OCI-M1 (cell line): ENCODE measurements at regions not wholly inside any gene's neighbourhood (a gene's known extent, or its start where the extent isn't known, plus 50 kb on each side); places are given as distances from the start of the nearest gene placed in this dataset.
A peak's percentile ranks its signal among the peaks of the same experiment; 100 is the strongest.

Experiments
- DNase-seq: peaks from one replicate; lab custom pipeline; 2025; lab: John Stamatoyannopoulos, UW

DNA sequence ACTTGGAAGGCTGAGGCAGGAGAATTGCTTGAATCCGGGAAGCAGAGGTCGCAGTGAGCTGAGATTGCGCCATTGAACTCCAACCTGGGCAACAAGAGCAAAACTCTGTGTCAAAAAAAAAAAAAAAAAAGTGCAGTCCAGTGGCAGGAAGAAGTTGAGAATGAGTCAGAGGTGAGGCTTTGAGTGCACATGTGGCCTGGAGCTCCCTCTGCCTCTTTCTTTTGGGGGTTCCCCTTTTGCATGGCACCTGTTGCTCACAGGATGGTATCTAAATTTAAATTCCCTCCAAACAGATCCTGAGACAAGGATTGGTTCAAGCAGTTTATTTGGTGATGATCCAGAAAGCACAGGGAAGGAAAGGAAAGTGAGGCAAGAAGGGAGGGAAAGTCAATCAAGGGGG, 151.4 kb upstream of the STX18 start:
- no peak for DNase-seq

DNA sequence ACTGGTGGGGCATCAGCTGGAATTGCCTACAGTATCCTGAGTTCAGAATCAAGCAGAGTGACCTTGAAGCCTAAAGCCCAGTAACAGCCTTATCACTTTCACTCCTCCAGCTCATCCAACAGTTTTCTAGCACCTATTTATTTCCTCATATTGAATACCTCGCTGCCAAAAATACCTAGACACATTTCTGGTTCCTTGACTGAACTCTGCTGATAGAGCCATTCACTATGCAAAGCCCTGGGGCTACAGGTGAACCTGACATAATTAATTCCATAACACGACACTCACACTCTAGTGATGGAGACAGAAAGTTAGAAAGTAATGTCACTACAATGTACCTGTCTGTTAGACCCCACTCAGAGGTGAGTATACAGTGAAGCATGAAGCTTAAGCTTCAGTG, 149.0 kb upstream of the STX18 start:
- DNase-seq: no peak

DNA sequence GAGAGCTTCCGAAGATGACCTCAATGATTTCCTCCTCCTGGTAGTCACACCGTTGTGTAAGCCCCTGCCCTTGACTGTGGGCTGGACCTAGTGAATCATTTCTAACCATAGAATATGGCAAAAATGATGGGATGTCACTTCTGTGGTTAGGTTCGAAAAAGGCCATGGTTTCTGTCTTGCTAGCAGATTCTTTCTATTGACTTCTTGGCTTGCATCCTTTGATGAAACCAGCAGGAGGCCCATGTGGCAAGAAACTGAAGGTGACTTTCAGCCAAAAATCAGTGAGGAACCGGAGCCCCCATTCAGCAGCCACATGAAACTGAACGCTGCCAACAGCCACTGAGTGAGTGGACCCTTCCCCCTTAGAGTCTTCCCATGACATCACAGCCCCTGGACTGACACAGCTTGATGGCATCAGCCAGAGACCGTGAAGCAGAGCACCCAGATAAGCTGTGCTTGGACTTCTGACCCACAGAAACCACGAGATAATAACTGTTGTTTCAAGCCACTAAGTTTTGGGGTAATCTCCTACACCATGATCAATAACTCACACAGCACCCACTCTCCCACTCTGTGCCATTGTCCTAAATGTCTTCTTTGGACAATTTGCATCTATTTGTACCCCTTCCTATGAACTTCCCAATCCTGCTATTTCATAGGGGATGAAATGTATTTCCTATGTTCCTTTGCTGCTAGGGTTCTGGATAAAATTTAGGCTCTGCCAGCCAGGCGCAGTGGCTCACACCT, 148.0 kb upstream of the STX18 start:
- DNase-seq: no peak

DNA sequence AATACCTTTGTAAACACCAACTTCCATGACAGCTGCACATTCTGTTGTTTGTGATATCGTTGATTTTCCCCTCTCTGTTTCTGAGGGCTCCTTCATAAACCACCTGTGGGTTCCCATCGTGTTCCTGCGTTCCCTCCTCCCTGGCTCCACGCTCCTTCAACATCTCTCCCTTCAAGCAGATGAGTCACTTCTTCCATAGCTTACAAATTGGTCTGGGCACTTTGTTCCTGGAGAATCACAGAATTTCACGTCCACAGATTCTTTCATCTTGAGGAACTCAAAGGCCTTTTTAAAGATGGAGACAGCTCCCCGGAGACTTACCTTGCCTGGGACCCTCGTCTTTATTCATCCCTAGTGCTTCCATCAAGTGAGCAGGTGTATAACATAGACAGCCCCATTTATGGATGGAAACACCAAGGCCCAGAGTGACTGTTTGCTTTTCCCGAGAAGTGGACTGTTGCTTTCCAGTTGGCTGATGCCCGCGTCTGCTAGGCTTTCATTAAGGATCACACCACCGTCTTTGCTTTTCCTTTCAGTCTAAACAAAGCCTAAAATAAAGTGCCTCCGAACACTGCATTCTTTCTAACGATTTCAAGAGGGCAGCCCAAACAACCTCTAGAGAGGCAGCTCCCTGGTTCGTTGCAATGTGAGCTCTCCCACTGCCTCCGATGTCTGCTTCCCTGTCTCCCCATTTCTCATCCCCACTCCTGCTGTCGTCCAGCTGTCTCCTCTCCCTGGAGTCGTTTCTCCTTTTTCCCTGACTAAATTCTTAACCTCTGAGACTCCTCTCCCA, 146.3 kb upstream of the STX18 start:
- DNase-seq: no peak

DNA sequence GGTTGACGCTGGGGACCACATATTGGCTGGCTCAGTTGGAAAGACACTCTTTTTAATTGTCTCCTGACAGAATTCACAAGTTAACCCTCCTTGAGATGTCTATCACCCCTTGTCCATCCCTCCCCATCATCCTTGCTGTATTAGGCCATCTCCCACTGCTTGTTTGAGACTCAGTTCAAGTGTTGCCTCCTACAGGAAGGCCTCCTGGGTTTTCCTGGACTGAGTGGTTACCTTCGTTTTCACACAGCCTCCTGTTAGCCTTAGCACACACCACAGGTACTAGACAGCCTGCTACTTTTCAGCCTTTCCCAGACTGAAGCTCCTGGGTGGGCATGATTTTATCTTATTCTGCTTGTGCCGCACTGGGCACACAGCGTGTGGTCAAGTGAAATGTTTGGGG, 145.3 kb upstream of the STX18 start:
- DNase-seq: no peak

DNA sequence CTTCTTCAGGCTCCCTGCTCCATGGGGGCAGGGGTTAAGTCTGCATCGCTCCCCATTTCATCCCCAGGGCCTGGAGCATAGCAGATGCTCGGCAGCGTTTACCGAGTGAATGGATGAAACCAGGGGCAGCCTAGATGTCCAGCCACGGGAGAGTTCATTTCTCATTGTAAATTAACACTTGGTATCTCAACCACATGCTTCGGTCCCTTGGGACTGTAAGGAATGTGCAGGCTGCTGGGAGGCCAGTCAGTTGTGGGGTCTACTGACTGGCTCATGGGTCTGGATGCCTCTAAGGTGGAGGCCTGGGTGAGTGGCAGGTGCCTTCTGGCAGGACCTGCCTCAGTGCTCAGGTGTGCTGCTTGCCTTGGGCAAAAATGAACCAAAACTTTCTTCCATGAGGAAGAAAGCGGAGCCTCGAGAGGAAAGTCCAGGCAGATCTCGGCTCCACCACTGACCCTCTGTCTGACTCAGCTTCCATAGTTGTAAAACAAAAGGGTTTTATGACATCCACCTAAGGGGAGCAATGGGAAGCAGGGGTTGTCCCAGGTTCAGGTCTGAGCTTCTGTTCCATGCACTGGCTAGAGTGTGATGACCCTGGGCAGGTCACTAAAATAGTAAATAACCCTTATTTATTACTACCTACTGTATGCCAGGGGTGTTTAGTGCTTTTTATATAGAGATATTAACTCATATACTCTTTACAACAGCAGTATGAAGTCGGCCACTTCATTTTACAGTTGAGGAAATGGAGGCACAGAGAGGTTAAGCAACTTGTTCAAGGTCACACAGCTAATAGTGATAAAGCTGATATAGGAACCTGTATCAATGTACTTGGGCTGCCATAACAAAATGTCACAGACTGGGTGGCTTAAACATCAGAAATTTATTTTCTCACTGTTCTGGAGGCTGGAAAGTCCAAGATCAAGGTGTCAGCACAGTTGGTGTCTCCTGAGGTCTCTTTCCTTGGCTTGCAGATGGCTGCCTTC, 144.3 kb upstream of the STX18 start:
- no peak for DNase-seq

DNA sequence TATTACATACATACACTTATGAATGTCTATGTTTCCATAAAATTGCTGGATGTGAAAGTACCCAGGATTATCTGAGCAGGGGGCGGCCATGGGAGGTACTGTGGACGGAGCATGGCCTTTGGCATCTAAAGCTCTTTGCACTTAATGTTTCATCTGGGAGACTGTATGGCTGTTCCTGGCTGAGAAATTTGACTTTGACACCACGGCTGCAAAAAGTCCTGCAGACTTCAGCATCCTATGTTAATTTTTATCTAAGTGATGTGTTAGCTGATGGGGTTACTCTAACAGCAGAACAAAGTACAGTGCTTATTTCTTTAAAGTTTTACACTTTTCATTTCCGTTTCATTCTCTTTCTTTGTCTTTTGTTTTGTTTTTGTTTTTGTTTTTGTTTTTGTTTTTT, 139.8 kb upstream of the STX18 start:
- no peak for DNase-seq

DNA sequence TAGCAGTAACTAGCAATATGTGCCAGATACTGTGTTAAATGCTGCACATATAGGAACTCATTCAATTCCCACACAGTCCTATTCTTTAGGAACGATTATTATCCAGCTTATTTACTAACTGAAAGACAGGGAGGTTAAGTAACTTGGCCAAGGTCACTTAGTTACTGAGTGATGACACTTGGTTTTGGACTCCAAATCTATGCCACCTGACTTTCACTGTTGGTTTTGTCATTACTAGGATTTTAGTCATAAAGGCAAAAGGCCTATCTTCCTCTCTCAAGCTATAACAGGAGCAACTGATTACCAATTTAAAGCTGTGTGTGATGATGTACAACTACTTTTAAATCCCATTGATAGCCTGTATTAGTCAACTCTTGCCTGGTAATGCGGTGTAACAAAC, 138.9 kb upstream of the STX18 start:
- no peak for DNase-seq

DNA sequence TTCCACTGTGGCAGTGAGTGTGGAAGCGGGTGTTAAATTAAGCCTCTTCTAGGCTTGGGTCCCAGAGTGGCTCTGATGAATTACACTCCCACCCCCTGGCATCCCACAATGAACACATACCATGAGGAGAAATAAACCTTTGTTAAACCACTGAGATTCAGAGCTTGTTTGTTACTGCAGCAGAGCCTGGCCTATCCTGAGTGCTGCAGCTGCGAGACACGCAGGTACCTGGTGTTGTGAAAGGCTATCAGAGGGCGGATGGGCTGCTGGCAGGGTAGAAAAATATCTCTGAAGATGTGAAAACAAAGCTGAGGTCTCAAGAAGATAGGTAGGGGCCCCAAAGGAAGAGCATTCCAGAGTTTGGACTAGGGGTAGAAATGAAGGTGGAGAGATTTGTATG, 138.4 kb upstream of the STX18 start:
- no peak for DNase-seq

DNA sequence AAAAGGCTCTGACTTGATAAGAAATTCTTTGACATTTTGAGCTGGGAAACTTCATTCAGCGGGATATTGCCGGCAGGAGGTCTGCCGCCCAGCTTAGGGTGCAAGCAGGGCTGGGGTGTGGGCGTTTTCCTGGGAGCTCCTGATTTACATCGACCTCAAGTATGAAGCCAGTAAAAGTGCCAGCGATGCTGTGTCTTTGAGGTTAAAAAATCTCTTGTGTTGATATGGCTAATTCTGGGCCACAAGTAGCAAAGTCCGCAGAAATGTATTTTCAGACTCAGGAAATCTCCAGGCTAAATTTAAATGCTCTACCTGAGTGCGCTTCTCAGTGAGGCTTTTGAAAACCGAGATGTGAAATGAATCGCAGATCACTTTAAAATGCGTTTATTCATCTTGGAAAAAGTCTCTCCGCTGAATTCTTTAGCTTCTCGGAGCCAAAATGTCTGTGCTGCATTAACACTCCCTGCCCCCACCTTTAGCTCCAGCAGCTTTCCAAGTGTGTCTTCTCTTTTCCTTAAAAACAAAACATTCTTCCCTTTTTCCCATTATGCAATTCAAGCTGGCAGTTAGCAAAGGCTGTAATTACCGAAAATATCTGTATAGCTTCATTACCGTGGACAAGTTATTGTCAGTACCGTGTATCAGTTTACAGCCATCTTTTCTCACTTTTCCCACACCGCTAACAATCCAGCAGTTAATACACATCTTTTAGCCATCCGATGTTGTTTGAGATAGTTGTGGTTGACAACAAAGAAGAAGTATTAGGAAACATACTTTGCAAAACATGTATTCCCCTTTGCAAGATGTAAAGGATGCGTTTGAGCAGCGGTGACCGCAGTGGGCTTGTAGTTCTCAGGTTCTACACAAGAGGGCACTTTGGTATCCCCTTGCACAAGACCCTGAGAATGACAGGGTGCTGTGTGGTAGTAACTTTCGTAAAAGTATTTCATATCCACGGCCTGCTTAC, 136.0 kb upstream of the STX18 start:
- no peak for DNase-seq

DNA sequence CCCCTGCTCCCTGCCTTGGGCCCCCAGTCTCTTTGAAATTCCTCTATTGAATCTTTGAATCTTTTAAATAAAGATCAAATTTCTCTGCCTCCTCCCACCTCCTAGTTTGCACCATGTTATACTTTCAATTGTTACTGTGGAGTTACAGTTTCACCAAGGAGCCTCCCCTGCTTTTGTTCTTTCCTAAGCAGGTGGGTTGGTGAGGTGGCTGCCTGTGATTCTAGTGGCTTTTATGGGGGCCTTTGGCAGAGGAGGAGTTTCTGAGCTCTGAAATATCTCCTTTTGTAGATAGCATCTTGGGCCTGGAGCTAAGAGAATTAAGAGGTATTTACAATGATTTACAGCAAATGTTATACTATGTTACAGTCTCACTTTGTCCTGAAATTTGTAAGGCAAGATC, 133.8 kb upstream of the STX18 start:
- DNase-seq: no peak

DNA sequence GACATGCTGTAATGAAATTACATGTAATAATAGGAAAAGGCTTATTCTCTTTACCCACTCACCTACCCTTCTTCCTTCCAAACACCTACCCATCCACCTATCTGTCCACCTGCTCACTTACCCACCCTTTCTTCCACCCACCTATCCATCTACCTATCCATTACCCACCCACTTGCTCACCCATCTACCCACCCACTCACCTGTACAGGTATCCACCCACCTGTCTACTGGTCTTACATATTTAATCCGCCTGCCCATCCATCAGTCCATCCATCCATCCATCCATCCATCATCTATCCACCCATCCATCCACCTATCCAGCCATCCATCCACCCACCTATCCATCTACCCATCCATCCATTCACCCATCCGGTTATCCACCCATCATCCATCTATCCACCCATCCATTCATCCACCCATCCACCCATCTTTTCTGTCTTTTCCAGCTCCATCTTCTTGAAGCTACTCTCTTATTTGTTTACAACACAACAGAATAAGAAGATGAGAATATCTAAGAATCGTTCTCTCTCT, 133.3 kb upstream of the STX18 start:
- no peak for DNase-seq

DNA sequence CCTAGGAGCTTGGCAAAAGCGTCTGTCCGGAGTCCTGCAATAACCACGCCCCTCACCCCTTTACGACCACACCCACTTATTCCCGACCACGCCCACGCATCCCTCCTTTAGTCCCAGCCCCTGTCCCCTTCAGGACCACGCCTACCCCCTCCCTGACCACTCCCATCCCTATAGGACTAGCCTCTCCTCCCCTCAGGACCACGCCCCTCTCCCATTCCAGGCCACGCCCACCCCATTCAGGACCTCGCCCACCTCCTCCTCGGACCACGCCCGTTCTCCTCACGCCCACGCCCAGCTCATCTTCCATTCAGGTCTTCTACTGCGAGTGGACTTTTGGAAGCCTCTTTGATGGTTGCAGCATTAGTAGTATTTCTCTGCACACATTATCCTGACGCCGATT, 131.2 kb upstream of the STX18 start:
- DNase-seq: peak; percentile 35

DNA sequence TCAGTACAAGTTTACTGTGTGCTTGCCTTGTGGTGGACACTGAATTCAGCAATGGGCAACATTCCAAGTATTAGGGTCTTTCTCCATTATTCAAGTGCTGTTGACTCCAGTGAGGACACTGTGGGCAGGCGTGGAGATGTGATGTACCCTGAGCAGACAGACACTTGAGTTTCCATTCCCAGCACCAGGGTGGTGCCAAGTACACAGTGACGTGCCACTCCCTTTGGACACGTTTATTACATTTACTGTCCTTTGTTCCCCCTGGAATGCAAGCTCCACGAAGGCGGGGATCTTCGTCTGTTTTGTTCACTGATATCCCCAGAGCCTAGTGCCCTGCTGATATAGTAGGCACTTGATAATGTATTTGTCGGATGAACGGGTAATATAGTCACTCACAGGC, 130.6 kb upstream of the STX18 start:
- no peak for DNase-seq

DNA sequence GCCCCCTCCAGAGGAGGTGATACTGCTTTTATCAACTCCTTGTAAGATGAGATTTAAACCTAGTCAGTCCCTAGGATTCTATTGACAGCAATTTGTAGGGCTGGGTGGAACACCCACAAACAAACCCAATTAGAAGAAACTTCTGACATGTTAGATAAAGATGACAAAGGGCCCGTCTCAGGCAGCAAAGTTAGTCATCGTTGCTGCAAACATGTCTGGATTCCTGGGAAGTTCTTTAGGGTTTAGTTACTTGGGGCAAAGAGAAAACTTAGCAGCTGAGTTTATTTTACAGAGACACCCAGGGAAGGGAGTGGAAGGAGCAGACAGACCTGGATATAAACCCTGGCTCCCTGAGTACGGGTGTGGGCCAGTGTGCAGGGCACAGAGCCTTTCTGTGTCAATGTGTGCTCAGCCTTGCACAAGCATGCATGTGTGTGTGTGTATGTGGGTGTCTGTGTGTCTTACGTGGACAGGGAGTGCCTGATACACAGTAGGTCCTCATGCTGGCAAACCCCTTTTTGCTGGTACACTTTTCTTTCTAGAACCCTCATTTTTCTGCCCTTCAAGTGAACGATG, 130.0 kb upstream of the STX18 start:
- no peak for DNase-seq

DNA sequence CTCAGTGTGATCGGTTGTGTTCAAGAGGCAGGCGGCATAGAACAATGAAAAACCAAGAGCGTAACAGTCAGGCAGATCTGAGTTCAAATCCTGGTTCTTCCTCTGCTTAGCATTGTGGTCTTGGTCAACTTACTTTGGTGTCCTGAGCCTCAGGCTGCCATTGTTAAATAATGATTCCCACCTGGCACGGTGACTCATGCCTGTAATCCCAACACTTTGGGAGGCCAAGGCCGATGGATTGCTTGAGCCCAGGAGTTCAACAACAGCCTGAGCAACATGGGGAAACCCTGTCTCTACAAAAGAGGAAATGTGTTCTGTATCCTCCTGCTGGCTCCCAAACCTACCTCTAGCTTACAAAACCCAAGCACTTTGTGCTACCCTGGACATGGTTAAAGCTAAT, 129.0 kb upstream of the STX18 start:
- DNase-seq: no peak

DNA sequence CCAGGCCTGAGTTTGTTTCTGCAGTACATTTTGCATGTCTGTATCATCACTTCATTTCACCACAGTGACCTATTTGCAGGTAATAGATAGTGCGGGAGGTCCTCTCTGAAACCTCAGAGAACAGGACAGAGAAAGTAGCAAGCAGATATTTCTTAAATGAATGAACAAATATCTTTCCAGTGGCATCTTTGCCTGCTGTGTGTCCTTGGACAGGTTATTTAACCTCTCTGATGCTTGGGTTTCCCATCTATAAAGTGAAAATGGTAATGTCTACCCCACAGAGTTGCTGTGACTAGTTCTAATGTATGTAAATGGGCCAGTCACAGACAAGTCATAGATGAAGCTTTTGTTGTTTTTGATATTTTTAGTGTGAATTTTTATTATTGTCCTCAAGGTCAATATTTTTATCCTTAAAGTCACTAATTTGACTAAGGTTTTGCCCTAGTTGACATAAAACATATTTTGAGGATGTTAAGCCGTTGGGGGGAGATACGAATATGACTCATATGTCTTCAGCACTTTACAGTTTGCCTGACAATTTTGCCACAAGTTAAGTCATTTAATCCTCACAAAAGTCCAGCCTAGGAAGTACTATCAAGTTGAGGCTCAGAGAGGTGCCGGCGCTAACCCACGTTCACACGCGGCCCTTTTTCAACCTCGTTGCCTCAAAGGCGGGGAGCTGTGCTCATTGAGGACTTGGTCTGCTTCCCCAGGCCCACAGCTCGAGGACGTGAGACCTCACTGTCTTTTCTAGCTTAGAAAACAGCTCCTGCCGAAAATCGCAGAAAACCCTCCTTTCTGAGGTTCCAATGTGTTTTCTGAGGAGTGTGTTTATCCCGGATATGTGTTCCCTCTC, 126.7 kb upstream of the STX18 start:
- DNase-seq: peak; percentile 32

DNA sequence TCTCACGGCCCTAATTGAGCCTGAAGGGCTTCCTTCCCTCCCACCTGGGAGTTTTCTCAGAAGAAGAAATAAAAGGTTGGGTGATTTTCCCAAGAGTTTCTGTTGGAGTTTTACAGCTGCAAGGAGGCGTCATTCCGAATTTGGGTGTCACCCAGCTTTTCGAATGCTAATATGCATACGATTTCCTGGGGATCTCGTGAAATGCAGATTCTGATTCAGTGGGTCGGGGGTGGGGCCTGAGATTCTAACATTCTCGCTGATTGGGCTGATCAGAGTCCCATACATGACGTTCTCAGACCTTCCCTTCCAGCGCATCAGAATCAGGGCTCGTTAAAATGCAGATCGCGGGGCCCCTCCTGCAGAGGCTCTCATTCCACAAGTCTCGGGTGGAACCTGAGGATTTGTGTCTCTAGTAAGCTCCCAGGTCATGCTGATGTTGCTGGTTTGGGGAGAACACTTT, 125.8 kb upstream of the STX18 start:
- DNase-seq: no peak
